Stimulated activated memory B cell treated with anti-CD40 and anti-IgM and Interleukin-4, amounts not matched to agents 10 μg/mL and 1 μg/mL and 100 μg/mL, for 72 hours (primary cell): ENCODE measurements at regions not wholly inside any gene's neighbourhood (a gene's known extent, or its start where the extent isn't known, plus 50 kb on each side); places are given as distances from the start of the nearest gene placed in this dataset.
A peak's percentile ranks its signal among the peaks of the same experiment; 100 is the strongest.

Experiments
- ATAC-seq: fragments of 150-1000 bp; cut with Tn5 transposase; 2 replicates; pipeline ENCODE4 v1.10.0; 2021
- H3K27ac Mint-ChIP-seq: one replicate; pipeline ENCODE4 v1.8.0; 2022; ENCODE audit warnings: mild to moderate bottlenecking, mixed read lengths
- H3K27me3 Mint-ChIP-seq: one replicate; pipeline ENCODE4 v1.8.0; 2022; ENCODE audit warnings: mixed read lengths
- H3K36me3 Mint-ChIP-seq: one replicate; pipeline ENCODE4 v1.8.0; 2022; ENCODE audit warnings: mixed read lengths
- H3K4me1 Mint-ChIP-seq: one replicate; pipeline ENCODE4 v1.8.0; 2022; ENCODE audit warnings: mixed read lengths
- H3K4me3 Mint-ChIP-seq: one replicate; pipeline ENCODE4 v1.8.0; 2022; ENCODE audit warnings: mild to moderate bottlenecking, moderate library complexity, mixed read lengths
- H3K9me3 Mint-ChIP-seq: one replicate; pipeline ENCODE4 v1.8.0; 2022; ENCODE audit warnings: mixed read lengths

DNA sequence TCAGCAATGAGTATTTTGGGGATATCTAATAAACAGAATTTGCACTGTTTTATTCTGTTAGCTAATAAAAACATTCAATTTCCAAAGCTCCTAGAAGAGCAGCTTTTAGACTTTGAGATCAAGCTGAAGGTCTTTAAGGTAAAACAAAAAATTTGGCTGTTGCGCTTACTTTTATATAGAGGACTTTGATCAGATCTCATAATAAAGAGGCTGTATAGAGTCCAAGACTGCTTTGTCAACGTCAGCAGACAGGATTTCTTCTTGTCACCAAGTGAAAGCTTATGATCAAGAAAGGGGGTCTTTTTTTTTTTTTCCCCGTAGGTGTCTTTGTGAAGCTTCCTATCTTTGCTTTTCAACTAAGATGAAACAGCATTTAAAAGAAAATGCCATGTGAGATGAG, 556.5 kb upstream of the SLC35B3 start:
- Mint-ChIP-seq H3K4me3 (no peak overlapping the region), H3K27ac (no peak overlapping the region), H3K9me3 (peaks cover 4% of the 10 kb centered on the region), H3K36me3 (no peaks in the 10 kb centered on the region), H3K4me1 (no peaks in the 10 kb centered on the region), H3K27me3 (peaks cover 8% of the 10 kb centered on the region)
- ATAC-seq, result no peak

DNA sequence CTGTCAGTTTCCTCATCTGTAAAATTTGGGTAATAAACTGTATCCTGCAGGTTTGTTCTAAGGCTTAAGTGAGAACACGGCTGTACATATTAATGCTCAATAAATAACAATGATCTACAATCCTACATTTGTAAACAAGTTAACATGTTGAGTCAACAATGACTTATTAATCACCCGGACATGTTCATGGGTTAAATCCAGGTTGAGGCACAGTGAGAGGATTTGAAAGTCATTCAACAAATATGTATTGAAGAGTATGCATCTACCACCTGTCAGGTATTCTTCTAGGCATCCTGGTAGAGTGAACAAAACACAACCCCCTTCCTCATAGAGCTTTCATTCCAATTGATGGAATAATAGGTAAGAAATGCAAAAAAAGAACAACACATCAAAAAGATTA, 554.7 kb upstream of the SLC35B3 start:
- Mint-ChIP-seq H3K4me3 (no peak overlapping the region), H3K27ac (no peak overlapping the region), H3K9me3 (peaks cover under 1% of the 10 kb centered on the region), H3K4me1 (no peaks in the 10 kb centered on the region), H3K27me3 (peaks cover 21% of the 10 kb centered on the region), H3K36me3 (no peaks in the 10 kb centered on the region)
- no peak for ATAC-seq

DNA sequence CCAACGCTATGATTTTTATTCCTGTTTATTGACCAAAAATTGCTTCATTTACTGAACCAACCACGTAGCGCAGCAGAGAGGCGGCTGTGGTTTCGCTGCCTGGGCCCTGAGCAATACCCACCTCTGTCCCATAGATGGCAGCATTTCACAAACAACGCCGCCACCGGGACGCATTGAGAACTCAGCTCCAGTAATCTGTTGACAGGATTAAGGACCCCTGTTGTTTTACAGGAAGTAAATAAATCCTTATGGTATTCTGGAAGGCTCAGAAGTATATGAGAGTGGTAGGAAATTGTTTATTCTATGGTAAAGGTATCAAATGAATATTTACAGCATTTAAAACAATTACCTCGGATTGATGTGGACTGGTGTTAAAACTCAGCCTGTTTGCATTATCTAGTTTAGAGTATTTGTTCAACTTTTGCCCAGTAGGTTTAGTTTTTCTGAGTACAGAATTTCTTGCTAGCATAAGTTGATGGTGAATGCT, 547.9 kb upstream of the SLC35B3 start:
- Mint-ChIP-seq H3K36me3 (no peaks in the 10 kb centered on the region), H3K9me3 (peaks cover 4% of the 10 kb centered on the region), H3K27me3 (peaks cover 33% of the 10 kb centered on the region), H3K27ac (no peak overlapping the region), H3K4me3 (no peak overlapping the region), H3K4me1 (no peaks in the 10 kb centered on the region)
- peak; percentile 74 for ATAC-seq

DNA sequence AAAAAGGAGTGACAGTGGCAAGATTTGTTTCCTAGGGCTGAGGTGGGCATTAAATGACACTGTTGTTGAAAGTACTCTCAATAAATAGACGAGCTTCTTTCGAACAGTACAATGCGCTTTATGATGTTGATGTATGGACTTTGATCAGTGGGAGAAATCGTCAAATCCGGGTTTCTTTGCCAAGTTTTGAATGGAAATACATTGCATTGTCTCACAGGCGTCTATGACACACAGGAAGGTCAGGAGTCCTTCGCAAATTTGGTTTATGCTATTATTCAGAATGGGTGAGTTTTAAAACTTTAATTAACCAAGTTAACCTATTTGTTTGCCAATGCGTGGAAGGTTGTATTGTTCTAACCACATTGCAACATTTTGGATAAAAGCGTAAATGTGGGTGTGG, 547.3 kb upstream of the SLC35B3 start:
- peaks cover 27% of the 10 kb centered on the region for H3K27me3 Mint-ChIP-seq
- ATAC-seq, result no peak
- peaks cover 7% of the 10 kb centered on the region for H3K9me3 Mint-ChIP-seq
- no peak overlapping the region for H3K27ac Mint-ChIP-seq
- no peaks in the 10 kb centered on the region for H3K36me3 Mint-ChIP-seq
- no peak overlapping the region for H3K4me3 Mint-ChIP-seq
- H3K4me1 Mint-ChIP-seq, result no peaks in the 10 kb centered on the region

DNA sequence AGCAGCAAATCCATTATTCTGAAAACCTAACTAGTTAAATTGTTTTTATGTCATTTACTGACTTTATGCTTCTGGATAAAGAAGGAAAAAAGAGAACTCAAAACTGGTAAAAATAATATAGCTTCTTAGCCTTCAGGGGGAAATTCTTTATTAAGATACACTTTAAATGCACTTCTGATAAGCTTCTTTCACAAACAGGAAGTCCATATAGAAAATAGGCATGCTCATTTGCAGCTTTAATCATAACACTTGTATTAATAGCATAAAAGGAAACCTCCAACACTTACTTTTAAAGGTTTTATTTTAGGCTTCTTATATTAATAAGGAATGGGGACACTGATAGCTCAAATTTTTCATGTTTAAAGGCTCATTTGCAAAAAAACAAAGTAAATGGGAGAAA, 538.0 kb upstream of the SLC35B3 start:
- H3K27me3 Mint-ChIP-seq, result no peaks in the 10 kb centered on the region
- H3K4me1 Mint-ChIP-seq, result no peaks in the 10 kb centered on the region
- ATAC-seq, result no peak
- H3K27ac Mint-ChIP-seq, result no peak overlapping the region
- H3K4me3 Mint-ChIP-seq, result no peak overlapping the region
- H3K36me3 Mint-ChIP-seq, result no peaks in the 10 kb centered on the region
- peaks cover 11% of the 10 kb centered on the region for H3K9me3 Mint-ChIP-seq

DNA sequence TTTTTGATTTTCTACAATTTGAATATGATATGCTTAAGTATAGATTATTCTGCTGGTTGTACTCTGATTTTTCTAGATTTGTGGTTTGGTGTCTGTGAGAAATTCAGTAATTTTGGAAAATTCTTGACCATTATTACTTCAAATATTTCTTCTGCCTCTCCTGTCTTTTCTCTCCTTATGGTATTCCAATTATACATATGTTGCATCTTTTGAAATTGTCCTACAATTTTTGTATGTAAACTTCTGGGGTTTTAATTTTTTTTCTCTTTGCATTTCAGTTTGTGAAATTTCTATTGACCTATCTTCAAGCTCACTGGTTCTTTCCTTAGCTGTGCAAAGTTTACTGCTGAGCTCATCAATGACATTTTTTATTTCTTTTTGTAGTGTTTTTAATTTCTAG, 534.4 kb upstream of the SLC35B3 start:
- Mint-ChIP-seq H3K9me3 (peaks cover 10% of the 10 kb centered on the region), H3K27ac (no peak overlapping the region), H3K4me1 (no peaks in the 10 kb centered on the region), H3K36me3 (no peaks in the 10 kb centered on the region), H3K27me3 (no peaks in the 10 kb centered on the region), H3K4me3 (no peak overlapping the region)
- ATAC-seq, result no peak

DNA sequence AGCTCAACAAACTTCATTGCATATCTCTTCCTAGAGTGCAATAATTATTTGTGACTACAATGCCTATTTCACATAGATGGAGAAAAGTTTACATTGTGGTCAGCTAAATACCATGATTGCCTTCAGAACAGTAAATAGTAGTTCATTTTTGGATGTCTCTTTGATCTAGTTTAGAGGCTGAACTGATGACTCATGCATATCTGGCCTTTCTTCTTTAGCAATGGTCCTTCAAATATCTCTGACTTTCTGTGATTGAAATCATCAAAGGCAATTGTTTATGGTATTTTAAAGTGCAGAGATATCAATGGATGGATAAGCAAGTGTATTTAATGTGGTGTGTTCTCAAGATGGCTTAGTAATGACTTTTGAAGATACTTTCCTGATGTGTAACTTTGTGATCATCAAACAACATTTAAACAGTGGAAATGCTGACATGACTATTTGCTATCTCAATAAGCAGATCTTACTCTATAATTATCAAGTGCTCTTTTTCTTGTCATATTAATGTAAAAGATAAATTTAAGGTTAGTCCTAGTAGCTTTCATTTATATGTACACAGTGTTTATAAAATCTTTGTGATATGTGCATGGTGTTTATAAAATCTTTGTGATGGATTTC, 523.7 kb upstream of the SLC35B3 start:
- H3K36me3 Mint-ChIP-seq, result no peaks in the 10 kb centered on the region
- H3K27me3 Mint-ChIP-seq, result no peaks in the 10 kb centered on the region

DNA sequence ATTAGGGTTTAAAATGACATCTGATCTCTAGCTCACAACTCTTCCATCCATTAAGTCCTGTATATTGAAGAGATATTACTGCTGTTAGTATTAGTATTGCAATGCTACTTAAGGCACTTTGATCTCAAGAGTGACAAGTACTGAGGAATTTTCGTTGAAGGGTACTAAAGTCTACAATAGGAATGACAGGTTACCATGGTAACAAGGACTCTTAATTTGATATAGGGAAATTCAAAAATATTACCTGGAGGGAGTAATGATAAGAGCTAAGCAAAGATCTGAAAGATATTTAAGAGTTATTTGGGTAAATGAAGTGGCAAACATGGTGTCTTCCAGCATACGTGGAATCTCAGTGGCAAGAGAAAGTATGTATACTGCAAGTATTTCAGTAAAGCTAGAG, 518.0 kb upstream of the SLC35B3 start:
- no peak for ATAC-seq
- H3K9me3 Mint-ChIP-seq, result no peaks in the 10 kb centered on the region
- H3K4me3 Mint-ChIP-seq, result no peak overlapping the region
- no peaks in the 10 kb centered on the region for H3K36me3 Mint-ChIP-seq
- H3K27ac Mint-ChIP-seq, result no peak overlapping the region
- no peaks in the 10 kb centered on the region for H3K4me1 Mint-ChIP-seq
- H3K27me3 Mint-ChIP-seq, result no peaks in the 10 kb centered on the region

More for the DNA sequence above, 523.7 kb upstream of the SLC35B3 start:
- no peaks in the 10 kb centered on the region for H3K4me1 Mint-ChIP-seq
- no peaks in the 10 kb centered on the region for H3K9me3 Mint-ChIP-seq
- H3K27ac Mint-ChIP-seq, result no peak overlapping the region
- no peak for ATAC-seq
- H3K4me3 Mint-ChIP-seq, result no peak overlapping the region

DNA sequence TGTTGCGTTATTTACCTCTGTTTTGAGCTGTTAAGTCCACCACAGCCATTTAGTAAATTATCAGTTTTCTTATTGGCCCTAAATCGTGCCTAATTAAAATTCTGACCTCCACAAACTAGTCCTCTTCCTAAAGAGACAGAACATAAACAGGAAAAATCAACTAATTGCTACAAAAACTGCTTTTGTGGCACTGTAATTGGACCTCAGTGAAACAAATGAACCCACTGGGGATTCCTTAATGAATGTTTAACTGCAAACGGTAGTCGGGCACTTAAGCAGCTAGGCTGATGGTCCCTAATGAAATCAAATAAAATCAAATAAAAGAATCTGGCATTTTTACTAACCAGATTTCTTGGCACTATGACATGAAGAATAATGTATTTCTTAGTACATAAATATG, 513.4 kb upstream of the SLC35B3 start:
- H3K27me3 Mint-ChIP-seq, result no peaks in the 10 kb centered on the region
- no peaks in the 10 kb centered on the region for H3K9me3 Mint-ChIP-seq
- no peak for ATAC-seq
- no peaks in the 10 kb centered on the region for H3K36me3 Mint-ChIP-seq
- H3K27ac Mint-ChIP-seq, result no peak overlapping the region
- H3K4me3 Mint-ChIP-seq, result no peak overlapping the region
- H3K4me1 Mint-ChIP-seq, result no peaks in the 10 kb centered on the region

DNA sequence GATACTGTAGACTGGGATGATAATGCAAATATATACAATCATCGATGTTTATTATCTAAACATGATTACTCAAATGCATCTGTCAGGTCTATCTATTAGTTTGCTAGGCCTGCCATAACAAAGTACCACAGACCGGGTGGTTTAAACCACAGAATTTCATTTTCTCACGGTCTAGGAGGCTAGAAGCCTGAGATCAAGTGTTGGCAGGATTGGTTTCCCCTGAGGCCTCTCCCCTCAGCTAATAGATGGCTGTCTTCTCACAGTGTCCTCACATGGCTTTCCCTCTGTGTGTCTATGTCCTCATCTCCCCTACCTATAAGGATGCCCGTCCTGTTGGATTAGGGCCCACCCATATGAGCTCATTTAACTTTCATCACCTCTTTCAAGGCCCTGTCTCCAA, 512.6 kb upstream of the SLC35B3 start:
- Mint-ChIP-seq H3K9me3 (no peaks in the 10 kb centered on the region), H3K27me3 (no peaks in the 10 kb centered on the region), H3K36me3 (no peaks in the 10 kb centered on the region), H3K27ac (no peak overlapping the region), H3K4me1 (no peaks in the 10 kb centered on the region), H3K4me3 (no peak overlapping the region)
- no peak for ATAC-seq

DNA sequence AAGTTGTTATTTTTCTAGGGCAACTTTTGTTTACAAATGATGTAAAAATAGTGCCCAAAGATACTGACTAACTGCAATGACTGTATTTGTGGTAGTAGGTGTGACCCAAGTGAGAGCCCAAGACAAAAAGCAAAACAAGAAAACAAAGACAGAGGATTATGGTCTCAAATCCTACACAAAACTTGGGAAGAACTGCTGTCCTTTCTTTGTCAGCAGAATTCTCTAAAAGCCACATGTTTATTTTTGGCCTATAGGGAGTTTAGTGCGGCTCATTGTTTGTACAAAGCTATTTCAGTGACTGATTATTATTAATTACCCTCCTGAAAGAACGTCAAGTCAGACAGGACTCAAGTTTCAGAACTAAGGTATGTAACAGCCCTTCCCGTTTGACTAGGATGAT, 509.2 kb upstream of the SLC35B3 start:
- no peak overlapping the region for H3K4me3 Mint-ChIP-seq
- H3K36me3 Mint-ChIP-seq, result no peaks in the 10 kb centered on the region
- no peaks in the 10 kb centered on the region for H3K27me3 Mint-ChIP-seq
- no peaks in the 10 kb centered on the region for H3K9me3 Mint-ChIP-seq
- H3K27ac Mint-ChIP-seq, result no peak overlapping the region
- ATAC-seq, result no peak
- H3K4me1 Mint-ChIP-seq, result no peaks in the 10 kb centered on the region

DNA sequence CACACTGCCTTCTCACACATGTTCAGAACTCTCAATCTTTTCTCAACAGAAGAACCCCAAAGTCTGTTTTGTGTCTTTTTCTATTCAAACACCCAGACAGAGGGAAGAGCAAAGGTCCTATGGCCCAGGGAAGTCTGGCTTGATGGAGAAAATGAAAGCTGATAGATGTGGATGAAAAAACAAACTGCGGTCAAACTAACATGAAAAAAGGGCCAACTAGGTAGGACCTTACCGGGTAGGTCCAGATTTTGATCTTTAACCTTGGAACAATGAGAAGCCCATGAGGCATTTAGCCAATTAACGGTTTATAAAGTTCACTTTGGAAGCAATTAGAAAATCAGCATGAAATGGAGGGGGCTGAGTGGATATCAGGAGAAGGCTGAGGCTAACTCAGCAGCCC, 507.7 kb upstream of the SLC35B3 start:
- Mint-ChIP-seq H3K27ac (no peak overlapping the region), H3K9me3 (no peaks in the 10 kb centered on the region), H3K27me3 (no peaks in the 10 kb centered on the region), H3K36me3 (no peaks in the 10 kb centered on the region), H3K4me1 (no peaks in the 10 kb centered on the region), H3K4me3 (no peak overlapping the region)
- no peak for ATAC-seq

DNA sequence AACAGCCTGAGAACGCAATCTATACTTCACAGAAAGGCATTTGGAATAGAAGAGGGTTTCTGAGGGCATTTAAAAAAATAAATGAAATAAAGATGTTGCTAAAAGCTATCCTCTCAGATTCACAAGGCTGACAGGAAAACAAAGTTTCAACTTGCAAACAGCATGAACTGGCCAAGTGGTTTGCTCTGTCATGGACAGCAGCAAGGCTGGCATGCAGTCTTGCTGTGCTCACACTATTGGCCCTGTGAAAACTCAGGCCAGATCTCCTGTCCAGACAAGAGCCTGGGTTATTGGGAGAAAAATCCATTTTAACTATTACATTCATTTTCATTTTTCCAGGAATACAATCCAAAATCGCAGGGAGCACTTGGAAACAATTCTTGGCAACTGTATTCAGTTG, 506.2 kb upstream of the SLC35B3 start:
- Mint-ChIP-seq H3K4me1 (no peaks in the 10 kb centered on the region), H3K27me3 (no peaks in the 10 kb centered on the region)

DNA sequence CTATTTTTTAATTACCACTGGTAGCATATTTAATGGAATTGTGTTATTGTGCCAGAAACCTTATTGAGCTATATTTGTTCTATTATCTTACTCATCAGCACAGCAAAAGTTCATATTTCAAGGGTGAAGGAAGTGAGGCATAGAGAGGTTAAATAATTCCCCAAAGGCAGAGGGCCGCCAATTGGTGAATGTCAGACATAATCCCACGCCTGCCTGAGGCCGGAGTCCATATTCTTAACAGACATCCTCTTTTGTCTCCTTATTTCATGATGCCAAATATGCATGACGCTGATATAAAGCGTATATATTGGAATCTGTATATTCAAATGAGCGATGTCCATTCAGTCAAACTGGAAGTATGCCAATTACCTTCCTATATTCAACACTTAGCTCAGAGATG, 505.0 kb upstream of the SLC35B3 start:
- Mint-ChIP-seq H3K36me3 (no peaks in the 10 kb centered on the region), H3K9me3 (peaks cover 3% of the 10 kb centered on the region), H3K27me3 (no peaks in the 10 kb centered on the region), H3K4me3 (no peak overlapping the region), H3K4me1 (no peaks in the 10 kb centered on the region), H3K27ac (no peak overlapping the region)
- ATAC-seq, result no peak

More for the DNA sequence above, 506.2 kb upstream of the SLC35B3 start:
- ATAC-seq, result no peak
- H3K4me3 Mint-ChIP-seq, result no peak overlapping the region
- peaks cover 3% of the 10 kb centered on the region for H3K9me3 Mint-ChIP-seq
- H3K27ac Mint-ChIP-seq, result no peak overlapping the region
- no peaks in the 10 kb centered on the region for H3K36me3 Mint-ChIP-seq

DNA sequence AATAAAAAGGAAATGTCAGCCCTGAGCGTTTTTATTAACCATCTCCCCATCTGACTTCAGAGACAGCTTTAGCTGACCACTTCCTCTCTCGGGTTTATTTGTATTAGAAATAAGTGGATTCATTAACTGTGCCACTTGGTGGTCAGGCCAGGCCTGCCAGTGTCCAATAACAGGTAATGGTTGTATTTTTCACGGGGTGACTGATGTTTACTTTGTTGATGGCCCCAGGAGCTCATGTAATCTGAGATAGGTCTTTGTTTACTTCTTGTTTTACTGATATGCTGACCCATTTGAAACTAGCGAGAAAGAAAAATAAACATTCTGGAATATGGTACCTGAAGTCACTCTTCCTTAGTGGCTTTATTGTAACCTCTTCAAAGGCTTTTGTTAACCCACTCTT, 504.3 kb upstream of the SLC35B3 start:
- H3K27ac Mint-ChIP-seq, result no peak overlapping the region
- no peaks in the 10 kb centered on the region for H3K36me3 Mint-ChIP-seq
- H3K4me1 Mint-ChIP-seq, result no peaks in the 10 kb centered on the region
- ATAC-seq, result no peak
- peaks cover 3% of the 10 kb centered on the region for H3K9me3 Mint-ChIP-seq
- H3K4me3 Mint-ChIP-seq, result no peak overlapping the region
- no peaks in the 10 kb centered on the region for H3K27me3 Mint-ChIP-seq

DNA sequence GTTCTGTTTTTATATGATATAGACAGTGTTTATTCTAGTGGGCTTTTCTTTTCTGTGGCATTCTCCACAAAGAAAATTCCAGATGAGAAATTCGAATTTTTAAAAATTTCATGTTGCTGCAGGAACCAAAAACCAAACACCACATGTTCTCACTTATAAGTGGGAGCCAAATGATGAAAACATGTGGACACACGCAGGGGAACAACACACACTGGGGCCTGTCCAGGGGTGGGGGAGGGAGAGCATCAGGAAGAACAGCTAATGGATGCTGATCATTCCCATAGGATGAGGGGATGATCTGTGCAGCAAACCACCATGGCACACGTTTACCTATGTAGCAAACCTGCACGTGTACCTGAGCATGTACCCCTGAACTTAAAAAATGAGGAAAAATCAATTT, 499.0 kb upstream of the SLC35B3 start:
- Mint-ChIP-seq H3K9me3 (peaks cover 3% of the 10 kb centered on the region), H3K27ac (no peak overlapping the region), H3K4me1 (no peaks in the 10 kb centered on the region), H3K4me3 (no peak overlapping the region), H3K36me3 (no peaks in the 10 kb centered on the region), H3K27me3 (no peaks in the 10 kb centered on the region)
- ATAC-seq, result no peak

DNA sequence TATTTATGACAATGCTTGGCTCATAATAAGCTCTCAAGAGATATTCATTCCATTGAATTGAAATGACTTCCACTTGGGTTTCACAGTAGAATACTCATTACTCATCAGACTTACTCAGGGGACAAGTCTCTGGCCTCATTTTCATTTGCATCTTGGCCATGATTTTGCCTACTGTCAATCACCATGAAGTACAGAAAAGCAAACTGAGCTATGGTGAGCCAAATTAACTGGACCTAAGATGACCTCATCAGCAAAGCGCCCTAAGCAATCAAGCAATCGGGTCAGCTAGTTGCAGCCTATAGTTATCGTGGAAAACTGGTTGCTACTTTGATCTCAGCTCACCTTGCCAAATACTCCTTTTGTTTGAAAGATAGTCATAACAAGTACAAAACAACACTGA, 494.7 kb upstream of the SLC35B3 start:
- Mint-ChIP-seq H3K27ac (no peak overlapping the region), H3K27me3 (no peaks in the 10 kb centered on the region), H3K4me1 (no peaks in the 10 kb centered on the region), H3K4me3 (no peak overlapping the region), H3K36me3 (no peaks in the 10 kb centered on the region), H3K9me3 (no peaks in the 10 kb centered on the region)
- no peak for ATAC-seq
